H9 (cell line): ENCODE measurements at regions not wholly inside any gene's neighbourhood (a gene's known extent, or its start where the extent isn't known, plus 50 kb on each side); places are given as distances from the start of the nearest gene placed in this dataset.

Experiments used
- DNase-seq: peaks from one replicate; pipeline ENCODE4 v3.0.0-alpha.2; 2017
- H2AFZ ChIP-seq: one replicate; pipeline ENCODE4 v1.6.1; 2013; ENCODE audit warnings: mild to moderate bottlenecking, low read length, control low read depth, moderate library complexity
- H2AK5ac ChIP-seq: 2 replicates; pipeline ENCODE4 v1.6.1; 2013; ENCODE audit warnings: low read length, control low read depth, mixed read lengths; ENCODE audit not compliant: insufficient read length
- H2BK120ac ChIP-seq: one replicate; pipeline ENCODE4 v1.6.1; 2013; ENCODE audit warnings: low read depth, mild to moderate bottlenecking, low read length, control low read depth, inconsistent platforms; ENCODE audit not compliant: poor library complexity, severe bottlenecking
- H2BK12ac ChIP-seq: 2 replicates; pipeline ENCODE4 v1.6.1; 2013; ENCODE audit warnings: low read length, control low read depth, mixed read lengths, low read depth; ENCODE audit not compliant: insufficient read length
- H2BK15ac ChIP-seq: 2 replicates; pipeline ENCODE4 v1.6.1; 2013; ENCODE audit warnings: low read depth, low read length, control low read depth
- H2BK20ac ChIP-seq: one replicate; pipeline ENCODE4 v1.6.1; 2013; ENCODE audit warnings: low read depth, mild to moderate bottlenecking, low read length, control low read depth, inconsistent platforms; ENCODE audit not compliant: poor library complexity, severe bottlenecking
- H2BK5ac ChIP-seq: 2 replicates; pipeline ENCODE4 v1.6.1; 2013; ENCODE audit warnings: low read length, control low read depth, mixed read lengths; ENCODE audit not compliant: insufficient read length
- H3K14ac ChIP-seq: 2 replicates; pipeline ENCODE4 v1.6.1; 2013; ENCODE audit warnings: low read length, control low read depth; ENCODE audit not compliant: insufficient read depth
- H3K18ac ChIP-seq: 2 replicates; pipeline ENCODE4 v1.6.1; 2013; ENCODE audit warnings: low read depth, mild to moderate bottlenecking, mixed read lengths, low read length, control low read depth; ENCODE audit not compliant: insufficient read length
- H3K23ac ChIP-seq: 2 replicates; pipeline ENCODE4 v1.6.1; 2013; ENCODE audit warnings: low read length, control low read depth, mixed read lengths, low read depth; ENCODE audit not compliant: insufficient read length
- H3K23me2 ChIP-seq: 2 replicates; pipeline ENCODE4 v1.6.1; 2013; ENCODE audit warnings: low read depth, mild to moderate bottlenecking, mixed read lengths, low read length, control low read depth; ENCODE audit not compliant: insufficient read length, poor library complexity, severe bottlenecking
- H3K27ac ChIP-seq: 2 replicates; pipeline ENCODE4 v1.5.1; 2013; ENCODE audit warnings: low read length, control low read depth, mixed read lengths, low read depth; ENCODE audit not compliant: insufficient read length
- H3K27me3 ChIP-seq: 2 replicates; pipeline ENCODE4 v1.6.1; 2013; ENCODE audit warnings: low read length, control low read depth, inconsistent platforms; ENCODE audit not compliant: insufficient read depth
- H3K4ac ChIP-seq: 2 replicates; pipeline ENCODE4 v1.6.1; 2013; ENCODE audit warnings: low read depth, mild to moderate bottlenecking, control low read depth, inconsistent platforms, low read length, moderate library complexity
- H3K4me1 ChIP-seq: 2 replicates; pipeline ENCODE4 v1.6.1; 2013; ENCODE audit warnings: low read length, control low read depth, inconsistent platforms; ENCODE audit not compliant: insufficient read depth
- H3K4me2 ChIP-seq: 2 replicates; pipeline ENCODE4 v1.6.1; 2013; ENCODE audit warnings: low read length, control low read depth, mixed read lengths; ENCODE audit not compliant: insufficient read length, insufficient read depth
- H3K56ac ChIP-seq: 2 replicates; pipeline ENCODE4 v1.6.1; 2013; ENCODE audit warnings: low read depth, mild to moderate bottlenecking, mixed read lengths, low read length, control low read depth; ENCODE audit not compliant: insufficient read length
- H3K79me1 ChIP-seq: 2 replicates; pipeline ENCODE4 v1.6.1; 2013; ENCODE audit warnings: low read depth, mild to moderate bottlenecking, moderate library complexity, low read length, control low read depth, inconsistent platforms; ENCODE audit not compliant: insufficient read depth, poor library complexity, severe bottlenecking
- H3K79me2 ChIP-seq: 2 replicates; pipeline ENCODE4 v1.6.1; 2013; ENCODE audit warnings: low read length, control low read depth, inconsistent platforms; ENCODE audit not compliant: insufficient read depth
- H3K9ac ChIP-seq: 2 replicates; pipeline ENCODE4 v1.6.1; 2013; ENCODE audit warnings: low read length, control low read depth, mixed read lengths; ENCODE audit not compliant: insufficient read length; ENCODE audit errors: extremely low read depth
- H3K9me3 ChIP-seq: one replicate; pipeline ENCODE4 v1.6.1; 2013; ENCODE audit warnings: low read depth, low read length, inconsistent platforms; ENCODE audit not compliant: control insufficient read depth
- H3T11ph ChIP-seq: one replicate; pipeline ENCODE4 v1.6.1; 2013; ENCODE audit warnings: mild to moderate bottlenecking, low read length, control low read depth, inconsistent platforms
- H4K20me1 ChIP-seq: one replicate; pipeline ENCODE4 v1.6.1; 2013; ENCODE audit not compliant: control insufficient read depth, insufficient read length, insufficient read depth
- H4K5ac ChIP-seq: 2 replicates; pipeline ENCODE4 v1.6.1; 2013; ENCODE audit warnings: low read depth, mild to moderate bottlenecking, mixed read lengths, low read length, control low read depth; ENCODE audit not compliant: insufficient read length
- H4K8ac ChIP-seq: replicated peaks from 2 replicates; pipeline ENCODE4 v1.6.1; 2013; ENCODE audit warnings: low read length, control low read depth, mixed read lengths, low read depth; ENCODE audit not compliant: insufficient read length
- H4K91ac ChIP-seq: 2 replicates; pipeline ENCODE4 v1.6.1; 2013; ENCODE audit warnings: low read depth, mild to moderate bottlenecking, moderate library complexity, mixed read lengths, low read length, control low read depth; ENCODE audit not compliant: insufficient read length
- H3K27ac Mint-ChIP-seq, 3 experiments: 2 replicates in 2 of 3; 3 replicates in 1 of 3; pipeline ENCODE4 v1.8.0; 2020 to 2021; ENCODE audit warnings: mixed read lengths in 3 of 3, mild to moderate bottlenecking in 1 of 3, moderate library complexity in 1 of 3
- H3K27me3 Mint-ChIP-seq: 2 replicates; pipeline ENCODE4 v1.8.0; 2021; ENCODE audit warnings: low read depth, mild to moderate bottlenecking, moderate library complexity, mixed read lengths
- H3K36me3 Mint-ChIP-seq, 3 experiments: 2 replicates in 2 of 3; 3 replicates in 1 of 3; pipeline ENCODE4 v1.8.0; 2020 to 2021; ENCODE audit warnings: low read depth in 3 of 3, mixed read lengths in 3 of 3; ENCODE audit not compliant: insufficient read depth in 1 of 3
- H3K4me1 Mint-ChIP-seq, 2 experiments: 2 replicates each; pipeline ENCODE4 v1.8.0; 2020; ENCODE audit warnings: mixed read lengths in 2 of 2
- H3K4me3 Mint-ChIP-seq, 2 experiments: 2 replicates in 1 of 2; 3 replicates in 1 of 2; pipeline ENCODE4 v1.8.0; 2020 to 2021; ENCODE audit warnings: mild to moderate bottlenecking in 2 of 2, mixed read lengths in 2 of 2, moderate library complexity in 1 of 2
- H3K9me3 Mint-ChIP-seq, 2 experiments: 2 replicates in 1 of 2; 3 replicates in 1 of 2; pipeline ENCODE4 v1.8.0; 2020; ENCODE audit warnings: mild to moderate bottlenecking in 2 of 2, mixed read lengths in 2 of 2, moderate library complexity in 1 of 2
- WGBS: extraction: QIAGEN DNeasy Blood & Tissue Kit; methylation state at CpG from one replicate; pipeline ENCODE4 v1.1.7; 2013; ENCODE audit warnings: missing lambda C conversion rate, low lambda C conversion rate, mixed read lengths; ENCODE audit not compliant: insufficient read length; ENCODE audit errors: extremely low coverage; 5-methylcytosine and 5-hydroxymethylcytosine counted together
- TF ChIP-seq, protein P1 (sequence below): fragments of 200-600 bp; sonication (generic); conservative IDR thresholded peaks from 3 replicates; pipeline ENCODE4 v1.8.0; 2021; ENCODE audit warnings: antibody characterized with exemption, mild to moderate bottlenecking

DNA sequence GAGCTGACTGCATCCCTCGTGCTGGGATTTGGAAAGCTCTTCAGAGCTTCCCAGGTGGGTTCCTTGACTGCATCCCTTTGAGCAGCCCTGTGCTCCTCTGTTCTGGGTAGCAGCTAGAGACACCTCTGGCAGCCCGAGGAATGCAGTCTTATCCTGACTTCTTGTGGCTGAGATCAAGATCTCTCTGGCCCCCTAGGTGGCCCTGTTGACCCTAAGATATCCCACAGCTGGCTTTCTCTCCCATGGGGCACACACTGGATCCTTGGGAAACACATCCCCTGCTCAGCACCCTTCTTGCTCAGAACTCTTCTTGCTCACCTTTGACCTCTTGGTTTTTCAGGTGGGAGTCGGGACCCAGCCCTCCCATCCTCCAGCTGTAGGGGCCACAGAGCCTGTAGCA lies 237.2 kb downstream of the TSN start:
- WGBS = no CpG with 5 or more reads among the region's 3 CpGs
- H3K23ac ChIP-seq = no peak overlapping the region

More for the DNA sequence above, 237.2 kb downstream of the TSN start:
- Histone ChIP-seq H3K79me1 (no peaks in the 10 kb centered on the region), H3K9me3 (no peaks in the 10 kb centered on the region), H3T11ph (no peak overlapping the region), H2AFZ (no peak overlapping the region), H2BK120ac (no peak overlapping the region), H2AK5ac (no peak overlapping the region), H2BK5ac (no peak overlapping the region), H2BK20ac (no peak overlapping the region), H3K18ac (no peak overlapping the region), H3K4me1 (no peaks in the 10 kb centered on the region), H3K4me2 (no peak overlapping the region), H3K27ac (no peak overlapping the region), H4K8ac (no peak overlapping the region), H3K4ac (no peak overlapping the region), H2BK12ac (no peak overlapping the region), H4K5ac (no peak overlapping the region), H3K56ac (no peak overlapping the region), H3K27me3 (no peaks in the 10 kb centered on the region), H3K23me2 (no peaks in the 10 kb centered on the region), H4K91ac (no peak overlapping the region), H3K9ac (no peak overlapping the region), H3K79me2 (no peaks in the 10 kb centered on the region), H3K14ac (no peak overlapping the region), H2BK15ac (no peak overlapping the region), H4K20me1 (no peaks in the 10 kb centered on the region)
- TF ChIP-seq, protein P1, sequence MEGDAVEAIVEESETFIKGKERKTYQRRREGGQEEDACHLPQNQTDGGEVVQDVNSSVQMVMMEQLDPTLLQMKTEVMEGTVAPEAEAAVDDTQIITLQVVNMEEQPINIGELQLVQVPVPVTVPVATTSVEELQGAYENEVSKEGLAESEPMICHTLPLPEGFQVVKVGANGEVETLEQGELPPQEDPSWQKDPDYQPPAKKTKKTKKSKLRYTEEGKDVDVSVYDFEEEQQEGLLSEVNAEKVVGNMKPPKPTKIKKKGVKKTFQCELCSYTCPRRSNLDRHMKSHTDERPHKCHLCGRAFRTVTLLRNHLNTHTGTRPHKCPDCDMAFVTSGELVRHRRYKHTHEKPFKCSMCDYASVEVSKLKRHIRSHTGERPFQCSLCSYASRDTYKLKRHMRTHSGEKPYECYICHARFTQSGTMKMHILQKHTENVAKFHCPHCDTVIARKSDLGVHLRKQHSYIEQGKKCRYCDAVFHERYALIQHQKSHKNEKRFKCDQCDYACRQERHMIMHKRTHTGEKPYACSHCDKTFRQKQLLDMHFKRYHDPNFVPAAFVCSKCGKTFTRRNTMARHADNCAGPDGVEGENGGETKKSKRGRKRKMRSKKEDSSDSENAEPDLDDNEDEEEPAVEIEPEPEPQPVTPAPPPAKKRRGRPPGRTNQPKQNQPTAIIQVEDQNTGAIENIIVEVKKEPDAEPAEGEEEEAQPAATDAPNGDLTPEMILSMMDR = peak; percentile 50; the same call in 2 of the 3 replicates
- Mint-ChIP-seq H3K27me3 (peaks cover 1% of the 10 kb centered on the region; the same call in 1 of the 2 replicates), H3K4me1 (peaks cover 8% of the 10 kb centered on the region in 2 experiments), H3K9me3 (peaks cover 0 to under 1% of the 10 kb centered on the region in 2 experiments; a peak in 2 of 5 replicates), H3K4me3 (no peak overlapping the region; a peak in 1 of 5 replicates), H3K36me3 (no peaks in the 10 kb centered on the region), H3K27ac (peak overlapping the region in 1 of 3 experiments; percentile 34; a peak in 1 of 7 replicates)
- DNase-seq = peak; percentile 54
